T-cell (primary cell): ENCODE measurements at regions not wholly inside any gene's neighbourhood (a gene's known extent, or its start where the extent isn't known, plus 50 kb on each side); places are given as distances from the start of the nearest gene placed in this dataset.

Experiments
- ATAC-seq, 4 experiments: fragments of 200-7000 bp in 3 of 4; fragments of 150-1000 bp in 1 of 4; cut with Tn5 transposase; replicated peaks in 1 of 4; 1 replicate in 3 of 4; 2 replicates in 1 of 4; pipeline ENCODE4 v1.10.0; 2021; ENCODE audit warnings: moderate library complexity in 3 of 4, mild to moderate bottlenecking in 2 of 4, moderate number of reproducible peaks in 1 of 4
- CTCF ChIA-PET, 2 donors: fragments of 300-600 bp; sonication (Branson Sonifier 250); formaldehyde crosslinking; loops; one replicate each; lab custom pipeline; 2022; ENCODE audit warnings: antibody characterized with exemption in 2 of 2; lab: Charles Lee
- POLR2A ChIA-PET, 2 donors: fragments of 300-600 bp; sonication (Branson Sonifier 250); formaldehyde crosslinking; loops; one replicate each; lab custom pipeline; 2022; ENCODE audit warnings: antibody characterized with exemption in 2 of 2; lab: Charles Lee
- DNase-seq, 35 experiments: peaks; one replicate each; pipeline versions ENCODE4 v3.0.0 to v3.0.0-alpha.2; 2013 to 2023
- H3K27ac ChIP-seq: one replicate; pipeline ENCODE4 v1.5.1; 2013; ENCODE audit warnings: low read length
- H3K27me3 ChIP-seq, 2 experiments: replicated peaks in 1 of 2; 1 replicate in 1 of 2; 2 replicates in 1 of 2; pipeline versions ENCODE4 v1.6.1 to v1.7.0; 2013; ENCODE audit warnings: low read length in 1 of 2, mixed read lengths in 1 of 2; ENCODE audit not compliant: control insufficient read depth in 2 of 2, insufficient read depth in 2 of 2; ENCODE audit errors: extremely low read depth in 1 of 2
- H3K36me3 ChIP-seq, 2 donors: 1 replicate in 1 of 2; 2 replicates in 1 of 2; pipeline versions ENCODE4 v1.6.1 to v1.7.0; 2013; ENCODE audit warnings: low read length in 1 of 2; ENCODE audit not compliant: control insufficient read depth in 2 of 2, insufficient read depth in 1 of 2; ENCODE audit errors: extremely low read depth in 1 of 2
- H3K4me1 ChIP-seq, 2 experiments: 1 replicate in 1 of 2; 2 replicates in 1 of 2; pipeline versions ENCODE4 v1.6.1 to v1.7.0; 2013; ENCODE audit warnings: low read length in 2 of 2, mixed read lengths in 1 of 2; ENCODE audit not compliant: insufficient read depth in 2 of 2, control insufficient read depth in 1 of 2; ENCODE audit errors: extremely low read depth in 1 of 2
- H3K4me3 ChIP-seq, 2 donors: 1 replicate in 1 of 2; 2 replicates in 1 of 2; pipeline versions ENCODE4 v1.5.1 to v1.7.0; 2013; ENCODE audit warnings: mild to moderate bottlenecking in 2 of 2, low read length in 1 of 2, moderate library complexity in 1 of 2; ENCODE audit not compliant: control insufficient read depth in 1 of 2; ENCODE audit errors: extremely low read depth in 1 of 2
- H3K9me3 ChIP-seq: 2 replicates; pipeline ENCODE4 v1.7.0; 2013
- H3K27ac Mint-ChIP-seq, 2 donors: one replicate each; pipeline ENCODE4 v1.8.0; 2020 to 2021; ENCODE audit warnings: mild to moderate bottlenecking in 2 of 2, mixed read lengths in 2 of 2
- H3K27me3 Mint-ChIP-seq, 2 donors: one replicate each; pipeline ENCODE4 v1.8.0; 2021 to 2022; ENCODE audit warnings: mixed read lengths in 2 of 2
- H3K36me3 Mint-ChIP-seq: one replicate; pipeline ENCODE4 v1.8.0; 2021; ENCODE audit warnings: mixed read lengths
- H3K4me1 Mint-ChIP-seq, 3 donors: one replicate each; pipeline ENCODE4 v1.8.0; 2020 to 2022; ENCODE audit warnings: mixed read lengths in 3 of 3, mild to moderate bottlenecking in 1 of 3
- H3K4me3 Mint-ChIP-seq, 3 donors: one replicate each; pipeline ENCODE4 v1.8.0; 2020 to 2022; ENCODE audit warnings: mild to moderate bottlenecking in 3 of 3, mixed read lengths in 3 of 3, moderate library complexity in 3 of 3
- H3K9me3 Mint-ChIP-seq, 3 donors: one replicate each; pipeline ENCODE4 v1.8.0; 2020 to 2022; ENCODE audit warnings: mixed read lengths in 3 of 3
- WGBS: methylation state at CpG from one replicate; pipeline ENCODE4 v1.1.5; 2013; ENCODE audit warnings: missing lambda C conversion rate; ENCODE audit not compliant: insufficient coverage; 5-methylcytosine and 5-hydroxymethylcytosine counted together

GRCh38 chr2:37786854-37787253 lies 115.4 kb upstream of the CDC42EP3 start:
- Histone ChIP-seq H3K9me3 (no peaks in the 10 kb centered on the region), H3K27ac (no peak overlapping the region), H3K4me3 (no peak overlapping the region), H3K27me3 (no peaks in the 10 kb centered on the region), H3K4me1 (no peaks in the 10 kb centered on the region), H3K36me3 (no peaks in the 10 kb centered on the region)
- Mint-ChIP-seq H3K4me3 (no peak overlapping the region), H3K36me3 (peaks cover 16% of the 10 kb centered on the region), H3K9me3 (peaks cover 21 to 29% (median 22%) of the 10 kb centered on the region in 3 donors), H3K27ac (no peak overlapping the region), H3K4me1 (no peaks in the 10 kb centered on the region), H3K27me3 (no peaks in the 10 kb centered on the region)
- ATAC-seq (no peak), DNase-seq (no peak)
- POLR2A ChIA-PET = no interaction called here
- 88% methylated on average over 5 of the region's 5 CpGs for WGBS
- CTCF ChIA-PET = no interaction called here

- POLR2A ChIA-PET = no interaction called here
- ATAC-seq = no peak
- Mint-ChIP-seq H3K4me1 (no peaks in the 10 kb centered on the region), H3K27ac (no peak overlapping the region), H3K27me3 (no peaks in the 10 kb centered on the region), H3K36me3 (peaks cover 16% of the 10 kb centered on the region), H3K9me3 (peaks cover 21 to 29% (median 22%) of the 10 kb centered on the region in 3 donors), H3K4me3 (no peak overlapping the region)
- H3K9me3 ChIP-seq = no peaks in the 10 kb centered on the region
- no peak overlapping the region for H3K27ac ChIP-seq
- CTCF ChIA-PET = no interaction called here
- H3K4me3 ChIP-seq = no peak overlapping the region
- H3K36me3 ChIP-seq = no peaks in the 10 kb centered on the region
- no peak for DNase-seq
- no peaks in the 10 kb centered on the region for H3K27me3 ChIP-seq
- no peaks in the 10 kb centered on the region for H3K4me1 ChIP-seq
Measured at GRCh38 chr2:37788602-37789209, 117.3 kb upstream of the CDC42EP3 start.

GRCh38 chr2:37790019-37790418 lies 118.6 kb upstream of the CDC42EP3 start:
- Histone ChIP-seq H3K4me3 (no peak overlapping the region), H3K27me3 (no peaks in the 10 kb centered on the region), H3K4me1 (no peaks in the 10 kb centered on the region), H3K36me3 (no peaks in the 10 kb centered on the region), H3K27ac (no peak overlapping the region), H3K9me3 (no peaks in the 10 kb centered on the region)
- Mint-ChIP-seq H3K4me1 (no peaks in the 10 kb centered on the region), H3K27ac (no peak overlapping the region), H3K36me3 (peaks cover 16% of the 10 kb centered on the region), H3K9me3 (peaks cover 21 to 29% (median 22%) of the 10 kb centered on the region in 3 donors), H3K4me3 (no peak overlapping the region), H3K27me3 (no peaks in the 10 kb centered on the region)
- ATAC-seq (no peak), DNase-seq (no peak)
- ChIA-PET CTCF (no interaction called here), POLR2A (no interaction called here)
- WGBS = no CpG with 5 or more reads among the region's 2 CpGs

- WGBS = no CpG with 5 or more reads among the region's 3 CpGs
Measured at GRCh38 chr2:37790462-37790861, 119.0 kb upstream of the CDC42EP3 start.

GRCh38 chr2:37792366-37792765 lies 120.9 kb upstream of the CDC42EP3 start:
- no peak for ATAC-seq
- H3K27me3 Mint-ChIP-seq = no peaks in the 10 kb centered on the region
- H3K27ac ChIP-seq = no peak overlapping the region
- H3K36me3 Mint-ChIP-seq = peaks cover 12% of the 10 kb centered on the region
- CTCF ChIA-PET = no interaction called here
- WGBS = no CpG with 5 or more reads among the region's 1 CpG
- POLR2A ChIA-PET = no interaction called here
- DNase-seq = no peak
- H3K4me3 ChIP-seq = no peak overlapping the region
- no peaks in the 10 kb centered on the region for H3K4me1 Mint-ChIP-seq
- H3K27me3 ChIP-seq = no peaks in the 10 kb centered on the region
- peaks cover 16 to 25% (median 18%) of the 10 kb centered on the region in 3 donors for H3K9me3 Mint-ChIP-seq
- no peaks in the 10 kb centered on the region for H3K36me3 ChIP-seq
- no peak overlapping the region for H3K4me3 Mint-ChIP-seq
- H3K27ac Mint-ChIP-seq = no peak overlapping the region
- no peaks in the 10 kb centered on the region for H3K9me3 ChIP-seq
- no peaks in the 10 kb centered on the region for H3K4me1 ChIP-seq

More at GRCh38 chr2:37790462-37790861, 119.0 kb upstream of the CDC42EP3 start:
- ATAC-seq (no peak), DNase-seq (no peak)
- no peaks in the 10 kb centered on the region for H3K9me3 ChIP-seq
- Mint-ChIP-seq H3K9me3 (peaks cover 21 to 29% (median 22%) of the 10 kb centered on the region in 3 donors), H3K27ac (no peak overlapping the region), H3K4me3 (no peak overlapping the region), H3K36me3 (peaks cover 16% of the 10 kb centered on the region), H3K27me3 (no peaks in the 10 kb centered on the region), H3K4me1 (no peaks in the 10 kb centered on the region)
- H3K4me3 ChIP-seq = no peak overlapping the region
- no peaks in the 10 kb centered on the region for H3K27me3 ChIP-seq
- H3K27ac ChIP-seq = no peak overlapping the region
- no peaks in the 10 kb centered on the region for H3K4me1 ChIP-seq
- ChIA-PET POLR2A (no interaction called here), CTCF (no interaction called here)
- no peaks in the 10 kb centered on the region for H3K36me3 ChIP-seq

GRCh38 chr2:37793004-37793403 lies 121.6 kb upstream of the CDC42EP3 start:
- Mint-ChIP-seq H3K9me3 (peaks cover 13 to 18% (median 14%) of the 10 kb centered on the region in 3 donors), H3K4me1 (no peaks in the 10 kb centered on the region), H3K27ac (no peak overlapping the region), H3K36me3 (peaks cover 9% of the 10 kb centered on the region), H3K27me3 (no peaks in the 10 kb centered on the region), H3K4me3 (no peak overlapping the region)
- ChIA-PET CTCF (interaction anchor here in 1 of 2 donors (0.5 kb wide), 1 partner anchor 395 kb away, joined by 4 read pairs; no protein-coding TSS in a partner anchor), POLR2A (no interaction called here)
- H3K4me3 ChIP-seq = no peak overlapping the region
- no CpG with 5 or more reads among the region's 1 CpG for WGBS
- ATAC-seq = no peak
- no peak overlapping the region for H3K27ac ChIP-seq
- no peaks in the 10 kb centered on the region for H3K27me3 ChIP-seq
- H3K4me1 ChIP-seq = no peaks in the 10 kb centered on the region
- DNase-seq = no peak
- H3K36me3 ChIP-seq = no peaks in the 10 kb centered on the region
- no peaks in the 10 kb centered on the region for H3K9me3 ChIP-seq

- DNase-seq (no peak), ATAC-seq (no peak)
- no peak overlapping the region for H3K27ac Mint-ChIP-seq
- no peaks in the 10 kb centered on the region for H3K27me3 ChIP-seq
- peaks cover 0 to 4% (median 1%) of the 10 kb centered on the region in 3 donors for H3K9me3 Mint-ChIP-seq
- H3K4me3 Mint-ChIP-seq = no peak overlapping the region
- no peak overlapping the region for H3K27ac ChIP-seq
- no peaks in the 10 kb centered on the region for H3K4me1 ChIP-seq
- no peaks in the 10 kb centered on the region for H3K27me3 Mint-ChIP-seq
- peaks cover 0 to 2% (median 0%) of the 10 kb centered on the region in 3 donors for H3K4me1 Mint-ChIP-seq
- H3K36me3 Mint-ChIP-seq = no peaks in the 10 kb centered on the region
- CTCF ChIA-PET = no interaction called here
- POLR2A ChIA-PET = no interaction called here
- no peaks in the 10 kb centered on the region for H3K36me3 ChIP-seq
- no peaks in the 10 kb centered on the region for H3K9me3 ChIP-seq
- H3K4me3 ChIP-seq = no peak overlapping the region
Measured at GRCh38 chr2:37794717-37795116, 123.3 kb upstream of the CDC42EP3 start.
